Anterior cingulate cortex (tissue), 58 donors: ENCODE measurements at regions not wholly inside any gene's neighbourhood (a gene's known extent, or its start where the extent isn't known, plus 50 kb on each side); places are given as distances from the start of the nearest gene placed in this dataset.

Experiments
- DNase-seq, 58 donors: peaks; one replicate each; lab custom pipeline; 2025; lab: John Stamatoyannopoulos, UW

GRCh38 chr1:79885101-79885500, 878.6 kb upstream of the ADGRL4 start:
- DNase-seq, result no peak

- no peak for DNase-seq
Measured at GRCh38 chr1:79877086-79877485, 870.6 kb upstream of the ADGRL4 start.

GRCh38 chr1:79875187-79875586, 868.7 kb upstream of the ADGRL4 start:
- DNase-seq, result no peak

GRCh38 chr1:79874289-79874688, 867.8 kb upstream of the ADGRL4 start:
- DNase-seq, result no peak

- no peak for DNase-seq
Measured at GRCh38 chr1:79859212-79859948, 852.9 kb upstream of the ADGRL4 start.

- DNase-seq, result no peak
Measured at GRCh38 chr1:79852004-79852403, 845.5 kb upstream of the ADGRL4 start.

GRCh38 chr1:79849388-79849787, 842.9 kb upstream of the ADGRL4 start:
- no peak for DNase-seq

- no peak for DNase-seq
Measured at GRCh38 chr1:79848316-79848715, 841.8 kb upstream of the ADGRL4 start.

- no peak for DNase-seq
Measured at GRCh38 chr1:79847700-79848099, 841.2 kb upstream of the ADGRL4 start.

GRCh38 chr1:79845936-79846335, 839.4 kb upstream of the ADGRL4 start:
- DNase-seq, result no peak

- no peak for DNase-seq
Measured at GRCh38 chr1:79842811-79843210, 836.3 kb upstream of the ADGRL4 start.

- DNase-seq, result no peak
Measured at GRCh38 chr1:79839882-79840281, 833.4 kb upstream of the ADGRL4 start.

- no peak for DNase-seq
Measured at GRCh38 chr1:79827446-79827845, 820.9 kb upstream of the ADGRL4 start.

- no peak for DNase-seq
Measured at GRCh38 chr1:79825551-79825950, 819.0 kb upstream of the ADGRL4 start.

- no peak for DNase-seq
Measured at GRCh38 chr1:79822053-79822452, 815.5 kb upstream of the ADGRL4 start.

- DNase-seq, result no peak
Measured at GRCh38 chr1:79819140-79819539, 812.6 kb upstream of the ADGRL4 start.

- no peak for DNase-seq
Measured at GRCh38 chr1:79817031-79817560, 810.6 kb upstream of the ADGRL4 start.

GRCh38 chr1:79815115-79815514, 808.6 kb upstream of the ADGRL4 start:
- DNase-seq, result no peak

GRCh38 chr1:79811173-79811572, 804.6 kb upstream of the ADGRL4 start:
- no peak for DNase-seq

- no peak for DNase-seq
Measured at GRCh38 chr1:79808816-79809475, 802.4 kb upstream of the ADGRL4 start.

- peak in 4 of 58 donors; percentile 5 to 29 (median 17) for DNase-seq
Measured at GRCh38 chr1:79807816-79808215, 801.3 kb upstream of the ADGRL4 start.

- DNase-seq, result no peak
Measured at GRCh38 chr1:79797487-79797886, 791.0 kb upstream of the ADGRL4 start.
